Head of caudate nucleus (tissue), 42 donors: ENCODE measurements at regions not wholly inside any gene's neighbourhood (a gene's known extent, or its start where the extent isn't known, plus 50 kb on each side); places are given as distances from the start of the nearest gene placed in this dataset.

Experiments
- DNase-seq, 42 donors: peaks; one replicate each; pipeline versions ENCODE4 v3.0.0 to v3.0.0-alpha.2; 2020 to 2021; ENCODE audit warnings: mixed read lengths in 7 of 42
- intact Hi-C: fragments of 100-400 bp; cut with DNase I; formaldehyde crosslinking; loops from one replicate; pipeline ENCODE4 v1.15.0; 2022

DNA sequence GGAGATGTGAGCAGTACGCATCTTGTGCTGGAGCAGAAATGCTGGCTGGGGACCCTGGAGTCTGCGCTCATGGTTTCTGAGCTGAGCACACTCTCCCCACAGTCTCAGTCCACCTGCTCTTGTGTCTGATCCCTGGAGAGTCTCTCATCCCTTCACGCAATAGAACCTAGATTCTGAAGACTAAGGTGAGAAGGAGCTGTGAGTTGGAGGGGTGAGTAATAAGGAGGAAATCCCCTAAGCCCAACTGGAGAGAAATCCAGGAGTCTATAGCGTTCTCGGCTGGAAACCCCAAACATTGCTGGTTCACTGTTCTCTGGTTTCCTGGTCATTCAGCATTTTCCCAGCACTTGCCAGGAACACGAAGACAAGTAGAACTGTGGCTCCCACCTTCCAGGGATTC lies 68.3 kb upstream of the SMNDC1 start:
- intact Hi-C loops, result no loop called here
- DNase-seq, result no peak

DNA sequence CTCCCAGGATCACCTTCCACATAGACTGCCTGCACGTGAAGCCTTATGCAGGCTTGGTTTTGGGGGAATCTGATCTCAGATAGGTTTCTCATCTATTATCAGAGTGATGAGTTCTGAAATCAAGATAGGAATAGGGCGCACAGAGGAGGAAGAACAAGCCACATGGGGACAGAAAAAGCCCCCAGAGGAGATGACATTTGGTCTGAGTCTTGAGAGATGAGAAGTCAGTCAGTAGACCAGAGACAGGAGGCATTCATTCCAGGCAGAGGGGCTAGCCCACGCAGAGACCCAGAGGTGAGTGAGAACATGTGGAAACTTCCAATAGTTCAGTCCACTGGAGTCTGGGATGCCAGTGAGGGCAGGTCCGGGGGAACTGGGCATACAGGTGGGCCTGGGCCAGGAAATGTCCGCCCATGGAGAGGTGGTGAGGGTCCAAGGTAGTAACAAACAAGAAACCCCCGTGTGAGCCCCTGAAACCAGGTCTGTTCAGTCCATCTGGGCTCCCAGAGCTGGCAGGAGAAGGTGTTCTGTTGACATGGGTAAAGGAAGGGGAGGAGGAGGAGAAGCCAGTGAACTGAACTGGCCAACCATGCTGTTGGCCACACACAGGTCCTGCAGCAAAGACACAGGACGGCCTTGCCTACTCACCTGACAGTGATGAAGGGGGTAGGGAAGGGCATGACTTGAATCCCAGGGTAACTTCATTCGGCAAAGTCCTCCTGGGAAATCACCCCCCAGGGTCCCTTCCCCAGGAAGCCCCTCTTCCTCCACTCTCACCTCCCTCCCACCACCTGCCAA lies 69.3 kb upstream of the SMNDC1 start:
- intact Hi-C loops, result no loop called here

DNA sequence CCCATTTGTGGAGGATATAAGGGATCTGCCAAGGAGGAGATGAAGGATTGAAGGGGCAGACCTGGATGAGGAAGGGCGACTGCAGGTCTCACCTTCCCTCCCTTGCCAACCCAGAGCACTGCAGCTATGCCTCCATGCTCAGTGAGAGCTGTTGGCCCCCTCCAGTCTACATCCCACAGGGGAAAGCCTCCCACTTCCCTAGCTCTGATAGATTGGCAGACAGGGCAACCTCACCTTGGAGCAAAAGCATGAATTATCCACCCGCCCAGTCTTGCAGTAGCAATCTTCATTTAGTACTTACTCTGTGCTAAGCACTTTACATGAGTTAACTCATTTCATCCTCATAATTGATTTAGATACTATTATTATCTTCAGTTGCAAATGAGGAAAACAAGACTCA lies 70.4 kb upstream of the SMNDC1 start:
- intact Hi-C loops, result no loop called here

More for the DNA sequence above, 69.3 kb upstream of the SMNDC1 start:
- no peak for DNase-seq

DNA sequence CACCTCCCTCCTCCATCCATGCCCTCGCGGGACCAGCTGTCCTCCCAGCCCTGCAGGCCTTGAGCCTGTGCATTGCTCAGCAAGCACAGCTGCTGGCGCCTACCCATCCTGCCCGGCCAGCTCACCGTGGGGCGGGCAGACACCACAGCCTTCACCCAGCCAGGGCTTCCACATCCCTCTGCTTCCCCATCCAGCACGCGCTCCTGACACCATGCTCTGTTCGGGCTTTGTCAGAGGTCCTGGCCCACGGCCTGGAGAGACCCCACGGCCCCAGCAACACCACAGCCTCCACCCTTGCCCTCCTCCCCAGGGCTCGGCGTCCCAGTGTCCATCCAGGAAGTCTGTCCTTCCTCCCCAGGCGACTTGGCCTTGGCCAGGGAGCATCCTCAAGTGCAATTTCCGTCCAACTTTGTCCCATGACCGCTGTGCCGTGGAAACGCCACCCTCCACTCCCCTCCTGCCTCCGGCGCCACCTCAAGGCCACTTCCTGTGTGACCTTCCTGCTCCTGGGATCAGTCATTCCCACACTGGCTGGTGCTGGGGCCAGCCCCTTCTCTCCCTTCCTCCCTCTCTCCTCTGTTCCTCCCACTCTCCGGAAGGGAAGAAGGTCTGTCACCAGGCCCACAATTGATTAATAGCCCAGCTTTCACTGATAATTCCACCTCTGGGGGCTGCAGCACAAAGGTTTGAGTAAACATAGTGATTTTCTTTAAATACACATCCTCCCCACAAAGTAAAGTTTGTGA lies 71.5 kb upstream of the SMNDC1 start:
- no peak for DNase-seq

More for the DNA sequence above, 70.4 kb upstream of the SMNDC1 start:
- peak in 26 of 42 donors; percentile 15 to 92 (median 60) for DNase-seq

DNA sequence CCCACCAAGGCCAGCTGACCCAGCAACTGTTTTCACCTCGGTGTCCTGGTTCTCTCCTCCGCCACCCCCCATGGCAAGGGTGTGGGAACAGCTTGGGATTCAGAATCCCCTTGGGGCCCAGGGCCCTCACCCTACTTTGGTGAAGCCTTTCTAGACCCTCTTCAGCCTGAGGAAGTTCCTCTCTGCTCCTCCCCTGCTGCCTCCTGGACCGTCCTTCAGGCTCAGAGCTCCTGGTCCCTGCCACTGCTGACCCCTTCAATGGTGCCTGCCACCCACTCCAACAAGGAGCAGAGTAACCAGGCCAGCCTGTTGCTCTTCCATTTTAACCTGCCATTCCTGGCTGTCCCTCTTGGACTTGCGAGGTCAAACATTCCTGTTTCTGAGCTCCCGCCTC lies 72.0 kb upstream of the SMNDC1 start:
- no peak for DNase-seq
- intact Hi-C loops, result no loop called here

More for the DNA sequence above, 71.5 kb upstream of the SMNDC1 start:
- intact Hi-C loops, result no loop called here

DNA sequence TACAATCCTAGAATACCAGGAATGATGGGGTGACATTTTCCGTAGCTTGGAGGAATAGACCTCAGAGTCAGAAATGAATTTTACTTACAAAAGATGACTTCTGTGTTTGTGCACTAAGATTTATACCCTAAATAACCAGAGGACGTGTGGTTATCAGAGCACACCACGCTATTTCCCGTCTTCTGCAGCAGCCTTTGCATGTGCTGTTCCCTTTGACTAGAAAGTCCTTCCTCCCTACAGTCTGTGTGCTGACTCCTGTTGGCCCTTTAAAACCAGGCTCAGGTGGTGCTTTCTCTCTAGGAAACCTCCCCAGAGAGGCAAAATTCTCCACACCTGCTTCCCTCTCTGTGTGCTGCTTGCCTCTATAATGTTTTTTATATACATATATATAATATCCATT lies 73.3 kb upstream of the SMNDC1 start:
- intact Hi-C loops, result no loop called here
- no peak for DNase-seq

DNA sequence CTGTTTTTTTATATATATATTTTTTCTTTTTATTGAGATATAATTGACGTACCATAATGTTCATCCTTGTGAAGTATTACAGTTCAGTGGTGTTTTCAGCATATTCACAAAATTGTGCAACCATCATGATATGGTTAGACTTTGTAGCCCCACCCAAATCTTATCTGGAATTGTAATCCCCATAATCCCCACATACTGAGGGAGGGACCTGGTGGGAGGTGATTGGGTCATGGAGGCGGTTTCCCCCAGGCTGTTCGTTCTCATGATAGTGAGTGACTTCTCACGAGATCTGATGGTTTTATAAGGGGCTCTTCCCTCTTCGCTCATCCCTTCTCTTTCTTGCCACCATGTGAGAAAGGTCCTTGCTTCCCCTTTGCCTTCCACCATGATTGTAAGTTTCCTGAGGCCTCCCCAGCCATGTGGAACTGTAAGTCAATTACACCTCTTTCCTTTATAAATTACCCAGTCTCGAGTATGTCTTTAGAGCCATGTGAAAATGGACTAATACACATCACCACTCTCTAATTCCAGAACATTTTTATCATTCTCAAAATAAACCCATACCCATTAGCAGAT lies 73.9 kb upstream of the SMNDC1 start:
- intact Hi-C loops, result no loop called here
- no peak for DNase-seq

DNA sequence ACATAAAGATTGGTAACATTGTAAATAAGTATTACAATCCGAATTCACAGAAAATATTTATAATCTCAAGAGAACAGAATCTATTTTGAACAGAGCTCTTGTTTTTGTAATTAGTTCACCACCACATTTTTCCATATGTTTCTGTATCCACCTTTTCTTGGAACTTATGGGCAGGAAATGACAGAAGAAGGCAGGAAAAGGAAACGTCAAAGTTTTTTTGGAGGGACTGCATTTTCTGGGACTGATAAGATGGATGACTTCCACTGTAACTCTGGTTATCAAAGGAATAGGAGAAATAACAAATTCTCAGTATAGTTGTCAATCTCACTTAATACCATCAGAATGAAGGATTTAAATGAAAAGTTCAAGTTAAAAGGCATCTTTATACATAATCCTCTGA lies 75.1 kb upstream of the SMNDC1 start:
- DNase-seq, result no peak

DNA sequence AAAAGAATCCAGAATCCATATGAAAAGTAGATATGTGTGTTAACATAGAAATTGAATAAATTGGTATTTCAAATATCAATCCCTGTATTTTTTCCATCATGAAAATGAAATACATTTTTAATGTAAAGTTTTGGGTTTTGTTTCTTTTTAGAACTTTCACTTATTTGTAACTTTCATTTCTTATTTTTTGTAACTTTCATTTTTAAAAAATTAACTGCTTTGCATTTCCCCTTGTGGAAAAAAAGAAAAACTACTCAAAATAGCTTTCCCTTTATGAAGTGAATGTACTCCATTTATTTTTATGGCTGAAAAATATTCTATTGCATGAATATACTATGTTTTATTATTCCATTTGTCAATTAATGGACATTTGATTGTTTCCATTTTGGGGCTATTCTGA lies 75.6 kb upstream of the SMNDC1 start:
- intact Hi-C loops, result no loop called here
- no peak for DNase-seq

More for the DNA sequence above, 75.1 kb upstream of the SMNDC1 start:
- intact Hi-C loops, result no loop called here

DNA sequence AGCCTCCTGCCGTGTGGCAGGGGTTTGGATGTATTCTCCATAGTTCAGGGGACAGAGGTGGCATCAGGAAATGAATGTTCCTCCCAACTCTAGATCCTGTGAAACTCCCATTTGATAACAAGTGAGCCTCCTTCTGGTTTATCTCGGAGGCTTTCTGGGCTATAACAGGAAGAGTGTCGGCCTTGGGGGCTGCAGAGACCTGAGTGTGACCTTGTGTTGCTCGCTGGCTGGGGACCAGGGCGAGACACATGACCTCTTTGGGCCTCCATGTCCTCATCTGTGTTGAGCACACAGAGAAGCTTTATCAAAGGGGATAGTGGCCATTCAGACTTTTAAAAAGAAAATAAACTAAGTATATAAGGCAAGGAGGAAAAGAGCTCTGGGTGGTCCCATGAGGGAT lies 78.0 kb upstream of the SMNDC1 start:
- no peak for DNase-seq
- intact Hi-C loops, result no loop called here

DNA sequence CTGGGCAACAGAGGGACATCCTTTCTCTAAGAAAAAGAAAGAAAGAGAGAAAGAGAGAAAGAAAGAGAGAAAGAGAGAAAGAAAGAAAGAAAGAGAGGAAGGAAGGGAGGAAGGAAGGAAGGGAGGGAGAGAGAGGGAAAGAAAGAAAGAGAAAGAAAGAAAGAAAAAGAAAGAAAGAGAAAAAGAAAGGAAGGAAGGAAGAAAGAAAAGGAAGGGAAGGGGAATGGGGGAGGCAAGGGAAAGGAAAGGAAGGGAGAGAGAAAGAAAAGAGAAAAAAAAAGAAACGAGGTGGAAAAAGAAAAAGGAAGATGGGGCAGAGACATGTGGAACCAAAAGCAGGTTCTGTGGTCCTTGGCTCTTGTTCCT lies 82.9 kb upstream of the SMNDC1 start:
- DNase-seq, result no peak
- intact Hi-C loops, result no loop called here

DNA sequence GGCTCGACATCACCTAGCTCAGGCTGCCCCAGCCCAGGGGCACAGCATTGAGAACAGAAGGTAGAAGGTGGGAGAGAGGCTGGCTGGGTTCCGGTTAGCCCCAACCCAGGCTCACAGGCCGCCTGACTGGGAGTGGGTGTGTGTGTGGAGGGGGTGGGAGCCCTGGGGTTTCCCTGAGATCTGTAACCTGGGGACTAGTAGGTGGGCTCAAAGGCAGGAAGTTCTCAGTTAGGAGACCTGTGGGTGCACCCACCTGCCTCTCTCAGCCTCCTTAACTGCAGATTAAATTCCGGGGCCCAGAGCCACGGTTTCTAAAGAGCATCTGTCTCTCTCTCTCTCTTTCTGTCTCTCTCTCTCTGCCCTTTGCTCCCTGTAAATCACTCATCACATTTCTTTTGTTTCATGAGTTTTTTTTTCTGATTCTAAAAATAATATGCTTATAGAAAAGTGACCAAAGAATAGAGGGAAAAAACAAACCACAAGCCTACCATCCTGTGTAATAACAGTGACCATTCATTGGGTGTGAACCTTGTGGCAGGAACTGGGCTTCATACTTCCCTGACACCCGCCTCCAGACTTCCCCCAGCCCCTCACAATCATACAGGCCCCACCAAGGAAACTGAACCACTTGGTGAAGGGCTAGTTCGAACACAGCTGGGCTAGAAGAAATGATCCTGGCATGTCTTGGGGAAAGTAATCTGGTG lies 83.4 kb upstream of the SMNDC1 start:
- DNase-seq, result no peak
- intact Hi-C loops, result no loop called here

DNA sequence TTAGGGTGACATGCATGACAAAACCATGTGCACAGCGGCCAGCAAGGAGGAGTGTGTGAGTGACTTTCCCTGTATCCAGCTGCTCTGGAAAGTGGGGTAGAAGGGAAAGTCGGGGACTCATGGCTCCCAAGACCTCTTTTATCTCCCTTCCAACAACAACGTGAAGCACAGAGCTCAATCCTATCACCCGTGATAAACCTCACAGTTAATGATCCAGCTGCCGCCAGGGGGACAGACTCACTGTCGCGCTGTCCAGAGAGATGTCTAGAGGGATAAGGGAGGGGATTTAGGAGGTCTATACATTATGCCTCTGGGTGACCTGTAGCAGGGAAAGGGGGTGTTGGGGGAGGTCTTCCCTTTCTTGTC lies 84.0 kb upstream of the SMNDC1 start:
- intact Hi-C loops, result no loop called here

DNA sequence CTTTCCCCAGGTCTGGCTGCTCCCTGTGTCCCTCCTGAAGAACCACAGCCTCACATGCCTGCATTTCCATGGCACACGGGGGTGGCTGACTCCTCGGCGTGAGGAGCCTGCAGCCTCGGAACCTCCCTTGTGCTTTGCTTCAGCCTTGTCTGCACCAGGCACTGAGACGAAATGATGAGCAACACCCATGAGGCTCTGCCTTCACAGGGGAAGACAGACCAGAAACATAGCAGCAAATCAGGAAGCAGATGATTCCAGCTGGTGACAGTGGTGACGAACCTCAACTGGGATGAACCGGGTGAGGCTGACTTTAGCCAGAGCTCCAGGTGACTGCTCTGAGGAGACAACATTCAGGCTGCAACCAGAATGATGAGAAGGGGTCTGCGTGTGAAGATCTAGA lies 84.5 kb upstream of the SMNDC1 start:
- intact Hi-C loops, result no loop called here
- DNase-seq, result no peak

More for the DNA sequence above, 84.0 kb upstream of the SMNDC1 start:
- no peak for DNase-seq

DNA sequence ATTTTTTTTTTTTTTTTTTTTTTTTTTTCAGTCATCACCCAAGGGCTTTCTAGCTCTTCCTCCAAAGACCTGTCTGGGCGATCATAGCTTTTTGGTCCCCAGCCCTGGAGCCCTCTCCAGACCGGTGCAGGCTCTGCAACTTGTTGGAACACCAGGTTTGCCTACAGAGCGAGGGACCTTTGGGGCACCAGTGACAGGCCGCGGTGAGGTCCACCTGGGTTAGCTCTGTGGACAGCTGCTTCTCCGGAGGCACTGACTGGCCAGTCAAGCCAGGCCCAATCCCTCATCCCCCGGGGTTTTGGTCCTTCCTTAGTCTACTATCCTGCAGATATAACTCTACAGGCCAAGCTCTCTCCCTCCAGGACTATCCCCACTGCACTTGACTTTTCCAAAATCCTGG lies 86.8 kb upstream of the SMNDC1 start:
- intact Hi-C loops, result no loop called here

DNA sequence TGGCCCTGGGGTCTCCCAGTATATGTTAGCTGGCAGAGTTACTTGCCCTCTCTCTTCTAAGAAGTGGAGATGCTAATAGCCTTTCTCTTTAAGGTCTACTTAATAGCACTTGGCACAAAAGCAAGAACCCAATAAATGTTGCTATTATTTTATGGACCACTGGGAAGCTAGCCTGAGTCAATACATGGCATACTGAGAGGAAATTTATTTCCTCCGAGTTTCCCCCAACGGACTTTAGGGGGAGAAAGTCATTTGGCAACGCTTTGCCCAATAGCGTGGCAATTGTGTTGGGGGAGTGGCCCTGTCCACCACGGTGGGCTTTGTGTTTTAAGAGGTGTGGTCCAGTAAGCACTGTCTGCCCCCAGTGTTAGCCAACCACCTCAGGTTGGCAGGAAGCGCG lies 87.4 kb upstream of the SMNDC1 start:
- DNase-seq, result no peak
- intact Hi-C loops, result no loop called here

More for the DNA sequence above, 86.8 kb upstream of the SMNDC1 start:
- DNase-seq, result no peak

DNA sequence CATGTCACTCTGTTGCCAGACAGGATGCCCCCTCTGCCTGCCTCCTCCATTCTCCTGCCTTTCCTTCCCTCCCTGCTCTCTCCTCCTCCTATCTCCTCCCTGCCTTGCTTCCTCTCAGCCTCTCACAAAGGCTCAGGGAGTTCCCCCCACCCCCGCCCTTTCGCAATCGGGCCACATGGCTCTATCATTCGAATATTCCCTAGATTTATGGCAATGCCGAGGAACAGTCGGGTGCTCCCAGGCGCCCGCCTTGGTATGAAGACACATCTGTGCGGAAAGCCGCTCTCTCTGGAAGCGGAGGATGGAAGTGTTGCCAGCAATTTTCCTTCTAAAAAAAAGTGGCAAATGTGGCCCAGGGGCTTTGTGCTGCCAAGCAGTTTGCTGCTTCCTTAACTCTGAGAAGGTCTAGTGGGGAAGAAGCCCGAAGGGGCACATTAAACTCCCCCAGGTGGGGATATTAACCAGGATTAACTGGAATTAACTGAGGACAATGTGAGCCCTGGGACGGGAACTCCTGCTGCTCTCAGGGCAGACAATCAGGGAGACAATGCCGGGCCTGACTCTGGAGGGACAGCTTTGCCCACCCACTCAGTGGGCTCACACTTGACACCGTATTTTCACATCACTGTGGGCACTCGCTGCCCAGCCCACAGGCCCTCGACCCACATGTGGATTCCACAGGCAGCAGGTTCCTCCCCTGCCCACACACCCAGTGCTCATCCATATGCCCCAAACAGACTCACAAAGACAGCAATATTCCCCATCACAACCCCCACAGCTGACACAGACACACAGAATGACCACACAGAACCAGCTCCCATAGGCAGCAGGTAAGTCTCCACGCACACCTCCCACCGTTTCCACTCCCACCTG lies 88.4 kb upstream of the SMNDC1 start:
- peak in 41 of 42 donors; percentile 5 to 78 (median 48) for DNase-seq
- intact Hi-C loops, result no loop called here

DNA sequence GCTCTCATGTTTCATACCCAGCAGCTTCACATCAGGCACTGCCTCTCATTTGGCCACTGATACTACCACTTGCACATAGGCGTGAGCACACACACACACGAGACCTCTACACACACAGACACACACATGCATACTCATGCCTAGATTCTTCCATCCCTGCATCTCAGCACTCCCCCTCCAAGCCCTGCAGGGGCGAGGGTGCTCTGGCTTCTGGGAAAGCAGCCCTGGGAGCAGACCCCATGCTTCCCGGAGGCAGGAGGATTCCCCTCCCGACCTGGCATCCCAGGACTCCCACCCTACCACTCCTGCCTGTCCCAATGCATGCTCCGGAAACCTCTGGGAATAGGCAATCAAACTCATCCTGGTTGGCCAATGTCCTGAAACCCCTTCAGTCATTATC lies 89.1 kb upstream of the SMNDC1 start:
- intact Hi-C loops, result no loop called here
- no peak for DNase-seq

DNA sequence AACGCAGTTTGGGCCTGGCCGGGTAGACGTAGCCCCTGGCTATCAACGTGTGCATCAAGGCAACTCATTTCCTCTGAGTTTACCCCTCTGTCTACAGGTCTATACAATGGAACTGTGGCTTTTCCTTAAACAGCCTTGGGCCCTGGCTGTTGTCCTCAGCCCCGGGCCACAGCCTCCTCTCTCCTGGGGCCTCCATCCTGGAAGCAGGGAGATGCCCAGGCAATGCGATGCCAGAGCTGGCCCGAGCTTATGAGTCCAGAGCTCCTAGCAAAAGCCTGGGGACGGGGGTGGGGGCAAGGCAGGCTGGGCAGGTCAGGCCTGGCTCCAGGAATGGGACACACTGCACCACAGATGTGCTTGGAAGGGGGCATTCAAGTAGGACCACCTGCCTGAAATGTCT lies 89.6 kb upstream of the SMNDC1 start:
- DNase-seq, result no peak
- intact Hi-C loops, result no loop called here
